ENCODE measurements at regions not wholly inside any gene's neighbourhood (a gene's known extent, or its start where the extent isn't known, plus 50 kb on each side); places are given as distances from the start of the nearest gene placed in this dataset.

- TF ChIP-seq MXI1 (IDR thresholded peaks at IDR 0.05; ENCODE audit: low read depth, low read length) = no peak
- no peak for TF ChIP-seq TAF1 (IDR thresholded peaks at IDR 0.05; ENCODE audit: borderline replicate concordance, low read depth, low read length)
Observed at GRCh38 chr3:69536306-69537020, 150.6 kb upstream of the FRMD4B start (continued).

- Histone ChIP-seq H3K4me3 (ENCODE audit: low read depth in 2 of 2, low read length in 1 of 2) (no peak overlapping the region), H3K4me2 (no peak overlapping the region), H3K27me3 (ENCODE audit: insufficient read depth) (no peaks in the 10 kb centered on the region; the same call in 1 of the 2 replicates), H3K9me3 (no peaks in the 10 kb centered on the region), H3F3A (replicated peaks; ENCODE audit: insufficient read depth) (no peaks in the 10 kb centered on the region), H4K20me1 (ENCODE audit: insufficient read depth) (no peaks in the 10 kb centered on the region), H3K36me3 (replicated peaks in 1 of 2; ENCODE audit: control insufficient read depth in 1 of 2, insufficient read depth in 2 of 2, low read length in 1 of 2) (no peaks in the 10 kb centered on the region), H3K79me2 (ENCODE audit: insufficient read depth) (no peaks in the 10 kb centered on the region), H3K27ac (ENCODE audit: low read depth in 2 of 2, low read length in 1 of 2) (no peak overlapping the region), H2AFZ (ENCODE audit: low read depth) (no peak overlapping the region), H3K4me1 (ENCODE audit: control insufficient read depth in 1 of 2, insufficient read depth in 2 of 2, low read depth in 1 of 2, low read length in 1 of 2) (peaks cover 0 to 20% of the 10 kb centered on the region in 2 experiments; a peak in 2 of 4 replicates), H3K9me2 (no peaks in the 10 kb centered on the region), H3K9ac (no peak overlapping the region)
- no peak for TF ChIP-seq JUND (IDR thresholded peaks at IDR 0.05)
- no peak for TF ChIP-seq SIN3A (IDR thresholded peaks at IDR 0.05; ENCODE audit: borderline replicate concordance, low read depth, low read length)
- TF ChIP-seq FOXM1 (IDR thresholded peaks at IDR 0.05; ENCODE audit: low read depth) = no peak
- TF ChIP-seq ZBTB33 (IDR thresholded peaks at IDR 0.05; ENCODE audit: borderline replicate concordance, low read depth) = no peak
- TF ChIP-seq IRF3 (IDR thresholded peaks at IDR 0.05; ENCODE audit: low read depth, low read length) = no peak
- TF ChIP-seq FOSL2 (IDR thresholded peaks at IDR 0.05; ENCODE audit: borderline replicate concordance, low read depth) = no peak
- no peak for TF ChIP-seq MAX (IDR thresholded peaks at IDR 0.05; ENCODE audit: low read depth)
- no peak for TF ChIP-seq TEAD4 (IDR thresholded peaks at IDR 0.05; ENCODE audit: borderline replicate concordance, insufficient read depth)
- TF ChIP-seq MXI1 (IDR thresholded peaks at IDR 0.05; ENCODE audit: low read depth, low read length) = no peak
- no peak for TF ChIP-seq FOXJ3 (CRISPR knock-in tag; IDR thresholded peaks at IDR 0.05)
- no peak for TF ChIP-seq POLR2AphosphoS5 (IDR thresholded peaks at IDR 0.05; ENCODE audit: low read depth, low read length)
- ChIA-PET POLR2A (no interaction called here), CTCF (interaction anchor here (0.8 to 1.7 kb wide), 2 partner anchors 64 to 126 kb away, joined by 3 to 5 read pairs; no protein-coding TSS in a partner anchor)
- WGBS (ENCODE audit: low lambda C conversion rate) = 67% methylated on average over 7 of the region's 9 CpGs
- no peak for DNase-seq
Observed at GRCh38 chr3:69535613-69536012, 149.7 kb upstream of the FRMD4B start.

Data from SK-N-SH (cell line).